ENCODE measurements at regions not wholly inside any gene's neighbourhood (a gene's known extent, or its start where the extent isn't known, plus 50 kb on each side); places are given as distances from the start of the nearest gene placed in this dataset.

DNA sequence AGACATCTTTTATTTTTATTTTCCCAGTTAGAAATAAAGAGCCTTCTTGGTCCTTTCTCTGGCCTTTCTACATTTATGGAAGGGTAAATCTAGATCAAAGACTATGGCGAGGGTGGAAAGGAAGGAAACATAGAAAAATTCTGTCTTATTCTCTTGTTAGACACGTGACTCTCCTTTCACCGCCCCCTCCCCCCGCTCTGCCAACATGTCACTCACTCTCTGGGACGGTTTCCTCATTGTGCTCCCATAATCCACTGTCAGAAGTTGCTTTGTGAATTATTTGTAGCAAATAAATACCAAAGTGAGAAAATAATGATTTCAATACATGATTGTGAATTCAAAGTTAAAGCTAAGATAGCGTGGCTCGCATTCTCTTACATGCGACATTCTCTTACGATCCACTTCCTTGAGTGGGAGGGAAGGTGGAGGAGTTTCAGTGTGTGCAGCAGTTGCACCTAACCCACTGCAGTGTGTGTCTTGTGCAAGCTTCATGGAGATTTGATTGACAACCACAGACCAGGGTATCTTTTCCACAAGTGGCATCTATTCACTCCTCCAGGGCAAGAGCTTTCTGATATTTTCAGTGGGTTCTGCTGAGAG lies 423.0 kb upstream of the KIF2A start:
- Mint-ChIP-seq H3K4me1 (ENCODE audit: unreplicated experiment) (no peaks in the 10 kb centered on the region), H3K4me3 (ENCODE audit: unreplicated experiment) (no peak overlapping the region), H3K9me3 (ENCODE audit: unreplicated experiment) (no peaks in the 10 kb centered on the region), H3K27me3 (ENCODE audit: unreplicated experiment) (peaks cover 2% of the 10 kb centered on the region), H3K36me3 (ENCODE audit: low read depth, unreplicated experiment) (no peaks in the 10 kb centered on the region), H3K27ac (ENCODE audit: unreplicated experiment) (no peak overlapping the region)
- TF ChIP-seq CTCF (IDR thresholded peaks at IDR 0.05; ENCODE audit: unreplicated experiment) = no peak
- DNase-seq (ENCODE audit: low spot score) = no peak

DNA sequence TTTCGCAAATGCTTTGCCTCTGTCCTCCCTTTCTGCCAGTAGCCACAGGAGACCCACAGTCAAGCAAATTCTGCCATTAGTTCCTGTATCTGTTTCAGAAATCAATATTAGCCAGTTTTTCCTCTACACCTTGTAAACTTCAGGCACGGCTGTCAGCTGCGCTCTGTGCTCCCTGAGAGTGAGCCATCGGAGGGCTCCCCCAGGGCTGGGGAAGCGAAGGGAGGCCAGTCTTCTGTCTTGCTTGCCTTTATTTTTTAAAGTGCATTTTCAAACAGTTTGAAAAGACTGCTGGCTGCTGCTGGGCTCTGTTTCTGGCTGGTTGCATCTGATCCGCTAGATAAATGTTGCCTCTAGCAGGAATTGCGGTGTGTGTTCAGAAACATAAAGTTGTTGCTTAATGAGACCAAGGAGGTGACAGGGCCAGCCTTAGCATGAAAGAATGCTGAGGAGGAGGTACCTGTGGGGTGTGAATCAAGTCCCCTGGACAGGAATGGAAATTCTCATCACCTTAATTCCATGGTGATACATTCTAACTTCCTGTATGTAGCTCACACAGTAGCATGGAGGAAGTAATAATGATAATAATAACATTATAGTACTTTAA lies 421.7 kb upstream of the KIF2A start:
- Mint-ChIP-seq H3K4me3 (ENCODE audit: unreplicated experiment) (no peak overlapping the region), H3K27me3 (ENCODE audit: unreplicated experiment) (peaks cover 2% of the 10 kb centered on the region), H3K4me1 (ENCODE audit: unreplicated experiment) (no peaks in the 10 kb centered on the region), H3K9me3 (ENCODE audit: unreplicated experiment) (no peaks in the 10 kb centered on the region), H3K36me3 (ENCODE audit: low read depth, unreplicated experiment) (no peaks in the 10 kb centered on the region), H3K27ac (ENCODE audit: unreplicated experiment) (no peak overlapping the region)
- DNase-seq (ENCODE audit: low spot score) = no peak
- TF ChIP-seq CTCF (IDR thresholded peaks at IDR 0.05; ENCODE audit: unreplicated experiment) = no peak

- H3K36me3 Mint-ChIP-seq (ENCODE audit: low read depth, unreplicated experiment) = no peaks in the 10 kb centered on the region
- no peaks in the 10 kb centered on the region for H3K4me1 Mint-ChIP-seq (ENCODE audit: unreplicated experiment)
- no peaks in the 10 kb centered on the region for H3K9me3 Mint-ChIP-seq (ENCODE audit: unreplicated experiment)
- no peak overlapping the region for H3K4me3 Mint-ChIP-seq (ENCODE audit: unreplicated experiment)
- H3K27me3 Mint-ChIP-seq (ENCODE audit: unreplicated experiment) = peaks cover 7% of the 10 kb centered on the region
- H3K27ac Mint-ChIP-seq (ENCODE audit: unreplicated experiment) = no peak overlapping the region
- DNase-seq (ENCODE audit: low spot score) = no peak
- TF ChIP-seq CTCF (IDR thresholded peaks at IDR 0.05; ENCODE audit: unreplicated experiment) = no peak
Measured at GRCh38 chr5:61886214-61886613, 419.8 kb upstream of the KIF2A start.

GRCh38 chr5:61887271-61887670 lies 418.7 kb upstream of the KIF2A start:
- H3K36me3 Mint-ChIP-seq (ENCODE audit: low read depth, unreplicated experiment) = no peaks in the 10 kb centered on the region
- DNase-seq (ENCODE audit: low spot score) = no peak
- H3K27me3 Mint-ChIP-seq (ENCODE audit: unreplicated experiment) = peaks cover 7% of the 10 kb centered on the region
- H3K9me3 Mint-ChIP-seq (ENCODE audit: unreplicated experiment) = no peaks in the 10 kb centered on the region
- H3K4me3 Mint-ChIP-seq (ENCODE audit: unreplicated experiment) = no peak overlapping the region
- H3K27ac Mint-ChIP-seq (ENCODE audit: unreplicated experiment) = no peak overlapping the region
- TF ChIP-seq CTCF (IDR thresholded peaks at IDR 0.05; ENCODE audit: unreplicated experiment) = no peak
- H3K4me1 Mint-ChIP-seq (ENCODE audit: unreplicated experiment) = no peaks in the 10 kb centered on the region

DNA sequence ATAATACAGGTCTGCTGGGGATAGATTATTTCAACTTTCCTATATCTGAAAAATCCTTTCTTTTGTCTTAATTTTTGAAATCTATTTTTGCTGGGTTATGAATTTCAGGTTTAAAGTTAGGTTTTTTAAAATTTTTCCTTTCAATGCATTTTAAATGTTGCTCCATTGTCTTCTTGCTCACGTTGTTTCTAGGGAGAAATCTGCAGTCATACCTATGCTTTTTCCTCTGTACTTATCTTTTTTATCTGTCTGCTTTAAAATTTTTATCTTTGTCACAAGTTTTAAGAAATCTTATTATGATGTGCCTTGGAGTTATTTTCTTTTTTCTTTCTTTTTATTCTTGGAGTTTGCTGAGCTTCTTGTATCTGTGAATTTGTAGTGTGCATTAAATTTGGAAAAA lies 412.0 kb upstream of the KIF2A start:
- H3K27me3 Mint-ChIP-seq (ENCODE audit: unreplicated experiment) = peaks cover 5% of the 10 kb centered on the region
- peaks cover 4% of the 10 kb centered on the region for H3K9me3 Mint-ChIP-seq (ENCODE audit: unreplicated experiment)
- TF ChIP-seq CTCF (IDR thresholded peaks at IDR 0.05; ENCODE audit: unreplicated experiment) = no peak
- H3K27ac Mint-ChIP-seq (ENCODE audit: unreplicated experiment) = no peak overlapping the region
- no peak overlapping the region for H3K4me3 Mint-ChIP-seq (ENCODE audit: unreplicated experiment)
- no peaks in the 10 kb centered on the region for H3K36me3 Mint-ChIP-seq (ENCODE audit: low read depth, unreplicated experiment)
- DNase-seq (ENCODE audit: low spot score) = no peak
- no peaks in the 10 kb centered on the region for H3K4me1 Mint-ChIP-seq (ENCODE audit: unreplicated experiment)
